K562 (cell line): ENCODE measurements at regions not wholly inside any gene's neighbourhood (a gene's known extent, or its start where the extent isn't known, plus 50 kb on each side); places are given as distances from the start of the nearest gene placed in this dataset.

Experiments
- ATAC-seq: fragments of 200-7000 bp; cut with Tn5 transposase; 3 replicates; pipeline ENCODE4 v1.9.1; 2020; ENCODE audit warnings: moderate library complexity
- BruUV-seq: library from RNA; stranded (reverse); fragments of 400-500 nt; replicated peaks from 2 replicates; lab custom pipeline; 2021; lab: Mats Ljungman, UMichigan
- CTCF ChIA-PET: fragments of 300-600 bp; formaldehyde crosslinking; extraction: SDS; loops from one replicate; lab custom pipeline; 2021; ENCODE audit warnings: low intra/inter-chr PET ratio; lab: Yijun Ruan, JAX
- POLR2A ChIA-PET: fragments of 300-600, 350-650 bp; sonication (Branson Sonifier 250); formaldehyde crosslinking; extraction: SDS; loops from one replicate; lab custom pipeline; 2021; ENCODE audit warnings: antibody characterized with exemption, inconsistent platforms; lab: Yijun Ruan, JAX
- DNase-seq, 4 experiments: peaks; one replicate each; pipeline versions ENCODE4 v3.0.0 to v3.0.0-alpha.2; 2011 to 2018; ENCODE audit warnings: low spot score in 3 of 4, mixed read lengths in 3 of 4; ENCODE audit errors: extremely low read depth in 1 of 4
- FAIRE-seq: peaks from 2 replicates; lab custom pipeline; 2011; peaks lifted over from hg19 to GRCh38; lab: Jason Lieb, UNC
- H2AFZ ChIP-seq: 2 replicates; pipeline ENCODE4 v1.6.0; 2011; ENCODE audit warnings: low read depth, low read length, control low read depth, inconsistent platforms
- H3K27ac ChIP-seq: fragments of 200-600 bp; 3 replicates; pipeline ENCODE4 v1.8.0; 2011; ENCODE audit warnings: low read depth, mild to moderate bottlenecking, control low read depth, inconsistent platforms, low read length, moderate library complexity, mixed read lengths; ENCODE audit errors: extremely low read depth
- H3K27me3 ChIP-seq, 2 experiments: fragments of 300-600 bp in 1 of 2; 2 replicates in 1 of 2; 3 replicates in 1 of 2; pipeline versions ENCODE4 v1.6.0 to v1.8.0; 2011; ENCODE audit warnings: inconsistent platforms in 2 of 2, low read length in 2 of 2, mild to moderate bottlenecking in 1 of 2, mixed read lengths in 1 of 2, moderate library complexity in 1 of 2; ENCODE audit not compliant: control insufficient read depth in 2 of 2, insufficient read depth in 2 of 2
- H3K36me3 ChIP-seq: fragments of 300-600 bp; 3 replicates; pipeline ENCODE4 v1.8.0; 2011; ENCODE audit warnings: mild to moderate bottlenecking, low read length, inconsistent platforms; ENCODE audit not compliant: control insufficient read depth, insufficient read depth
- H3K4me1 ChIP-seq, 2 experiments: fragments of 200-600 bp in 1 of 2; replicated peaks in 1 of 2; 2 replicates in 1 of 2; 3 replicates in 1 of 2; pipeline versions ENCODE4 v1.5.1 to v1.8.0; 2011; ENCODE audit warnings: inconsistent platforms in 2 of 2, low read length in 2 of 2, mild to moderate bottlenecking in 1 of 2, mixed read lengths in 1 of 2, moderate library complexity in 1 of 2; ENCODE audit not compliant: control insufficient read depth in 2 of 2, insufficient read depth in 2 of 2
- H3K4me2 ChIP-seq: 2 replicates; pipeline ENCODE4 v1.6.1; 2011; ENCODE audit warnings: low read length, control low read depth, inconsistent platforms, mixed read lengths; ENCODE audit not compliant: insufficient read depth
- H3K4me3 ChIP-seq: fragments of 200-600 bp; sonication (generic), shearing (Covaris generic); 2 replicates; pipeline ENCODE4 v1.5.1; 2016; ENCODE audit warnings: control low read depth, inconsistent platforms
- H3K79me2 ChIP-seq: fragments of 200-600 bp; 3 replicates; pipeline ENCODE4 v1.8.0; 2011; ENCODE audit warnings: low read length, inconsistent platforms; ENCODE audit not compliant: control insufficient read depth, insufficient read depth
- H3K9ac ChIP-seq, 2 experiments: 2 replicates each; pipeline versions ENCODE4 v1.6.0 to v1.6.1; 2011; ENCODE audit warnings: low read depth in 2 of 2, low read length in 2 of 2, control low read depth in 1 of 2, inconsistent platforms in 1 of 2, mild to moderate bottlenecking in 1 of 2, mixed read lengths in 1 of 2; ENCODE audit not compliant: insufficient read depth in 1 of 2
- H3K9me1 ChIP-seq: one replicate; pipeline ENCODE4 v1.6.0; 2011; ENCODE audit warnings: inconsistent platforms, mild to moderate bottlenecking, low read length, moderate library complexity; ENCODE audit not compliant: control insufficient read depth, insufficient read depth
- H3K9me3 ChIP-seq: replicated peaks from 2 replicates; pipeline ENCODE4 v1.5.1; 2011; ENCODE audit warnings: low read depth, low read length, inconsistent platforms; ENCODE audit not compliant: control insufficient read depth, insufficient read depth
- H4K20me1 ChIP-seq: replicated peaks from 2 replicates; pipeline ENCODE4 v1.6.1; 2011; ENCODE audit warnings: low read length, inconsistent platforms, mixed read lengths; ENCODE audit not compliant: control insufficient read depth, insufficient read depth
- ARID4B ChIP-seq: sonication (generic); formaldehyde crosslinking; IDR thresholded peaks from 2 replicates; pipeline ENCODE4 v1.8.0; 2022; ENCODE audit warnings: mild to moderate bottlenecking, missing genetic modification reagents
- HNRNPUL1 ChIP-seq: fragments of 200-400 bp; formaldehyde crosslinking; IDR thresholded peaks from 2 replicates; pipeline ENCODE4 v1.6.1; 2017; ENCODE audit warnings: low read length
- KLF16 ChIP-seq: IDR thresholded peaks from 2 replicates; pipeline ENCODE4 v1.6.1; 2016; ENCODE audit warnings: antibody characterized with exemption
- NFYB ChIP-seq: IDR thresholded peaks from 2 replicates; pipeline ENCODE4 v1.6.1; 2011; ENCODE audit warnings: mild to moderate bottlenecking, moderate library complexity; ENCODE audit not compliant: insufficient read length; ENCODE audit errors: extremely low read depth
- RERE ChIP-seq: sonication (generic); formaldehyde crosslinking; IDR thresholded peaks from 2 replicates; pipeline ENCODE4 v1.8.0; 2023; ENCODE audit warnings: missing genetic modification reagents, mild to moderate bottlenecking, borderline replicate concordance
- USF2 ChIP-seq: sonication (generic); formaldehyde crosslinking; IDR thresholded peaks from 2 replicates; pipeline ENCODE4 v1.5.0; 2020; ENCODE audit warnings: missing genetic modification reagents
- ZMIZ1 ChIP-seq, 2 experiments: fragments of 150-350 bp in 1 of 2; IDR thresholded peaks; 2 replicates each; pipeline ENCODE4 v1.6.1; 2012 to 2016; ENCODE audit warnings: low read depth in 2 of 2, low read length in 2 of 2, mild to moderate bottlenecking in 1 of 2, moderate library complexity in 1 of 2
- ZNF444 ChIP-seq: fragments of 250-450 bp; sonication (Bioruptor Pico); IDR thresholded peaks from 2 replicates; pipeline ENCODE4 v1.4.0; 2020; ENCODE audit warnings: mild to moderate bottlenecking, moderate library complexity
- WGBS: fragments of 100-300 bp; shearing (Covaris generic); methylation state at CpG from one replicate; pipeline ENCODE4 v1.1.6; 2016; ENCODE audit warnings: low coverage, mixed read lengths; ENCODE audit not compliant: insufficient coverage; ENCODE audit errors: missing lambda C conversion rate; 5-methylcytosine and 5-hydroxymethylcytosine counted together
- in situ Hi-C: fragments of 300-500 bp; cut with MboI; formaldehyde crosslinking; loops from 4 replicates; pipeline ENCODE4 v1.15.0; 2018; ENCODE audit warnings: inconsistent platforms, mixed read lengths
- intact Hi-C: fragments of 100-400 bp; cut with micrococcal nuclease; formaldehyde crosslinking; loops from 2 replicates; pipeline ENCODE4 v1.14.2; 2022

- intact Hi-C loops: no loop called here
- ATAC-seq: no peak
- no TSS peak for BruUV-seq
- Histone ChIP-seq H3K9me3 (no peaks in the 10 kb centered on the region), H3K4me1 (no peaks in the 10 kb centered on the region), H3K9me1 (no peaks in the 10 kb centered on the region), H3K4me3 (no peak overlapping the region), H3K4me2 (no peak overlapping the region), H4K20me1 (no peaks in the 10 kb centered on the region), H3K79me2 (no peaks in the 10 kb centered on the region), H3K9ac (no peak overlapping the region), H3K36me3 (no peaks in the 10 kb centered on the region), H3K27me3 (no peaks in the 10 kb centered on the region), H2AFZ (no peak overlapping the region), H3K27ac (no peak overlapping the region)
- in situ Hi-C loops: no loop called here
- POLR2A ChIA-PET: no interaction called here
- FAIRE-seq: no peak
- CTCF ChIA-PET: no interaction called here
- no peak for DNase-seq
- 0% methylated on average over 3 of the region's 3 CpGs for WGBS
- TF ChIP-seq NFYB (no peak), HNRNPUL1 (no peak), USF2 (CRISPR knock-in tag) (no peak), ZNF444 (CRISPR knock-in tag) (no peak), ARID4B (CRISPR knock-in tag) (no peak), RERE (CRISPR knock-in tag) (no peak), KLF16 (no peak), ZMIZ1 (IDR thresholded peaks at IDR 0.05; ENCODE audit: low read depth in 2 of 2, low read length in 2 of 2) (no peak)
Observed at GRCh38 chr2:234661175-234661574, 164.3 kb upstream of the ARL4C start.
